IMR-90 (cell line): ENCODE measurements at regions not wholly inside any gene's neighbourhood (a gene's known extent, or its start where the extent isn't known, plus 50 kb on each side); places are given as distances from the start of the nearest gene placed in this dataset.

Experiments used
- ATAC-seq: fragments of 200-7000 bp; cut with Tn5 transposase; 2 replicates; pipeline ENCODE4 v1.9.1; 2020; ENCODE audit warnings: low read depth, mild to moderate bottlenecking, moderate library complexity
- BruUV-seq: library from RNA; stranded (reverse); fragments of 400-500 nt; replicated peaks from 2 replicates; lab custom pipeline; 2021; lab: Mats Ljungman, UMichigan
- CTCF ChIA-PET: fragments of 300-600 bp; formaldehyde crosslinking; extraction: SDS; loops from one replicate; lab custom pipeline; 2021; ENCODE audit warnings: antibody characterized with exemption; lab: Yijun Ruan, JAX
- POLR2A ChIA-PET: fragments of 300-600 bp; sonication (Branson Sonifier 250); formaldehyde crosslinking; loops from one replicate; lab custom pipeline; 2022; ENCODE audit warnings: antibody characterized with exemption; ENCODE audit not compliant: unreplicated experiment; lab: Charles Lee
- DNase-seq: peaks from one replicate; pipeline ENCODE4 v3.0.0; 2013
- H2AFZ ChIP-seq: replicated peaks from 2 replicates; pipeline ENCODE3; 2013; ENCODE audit warnings: low read length, mild to moderate bottlenecking; ENCODE audit not compliant: poor library complexity
- H2AK5ac ChIP-seq: 2 replicates; pipeline ENCODE4 v1.6.1; 2013; ENCODE audit warnings: low read depth, low read length, inconsistent platforms
- H2AK9ac ChIP-seq: replicated peaks from 2 replicates; pipeline ENCODE3; 2013; ENCODE audit warnings: mild to moderate bottlenecking, low read depth, low read length, moderate library complexity; ENCODE audit not compliant: poor library complexity
- H2BK120ac ChIP-seq: 2 replicates; pipeline ENCODE4 v1.6.1; 2013; ENCODE audit warnings: low read depth, low read length, inconsistent platforms
- H2BK15ac ChIP-seq: 3 replicates; pipeline ENCODE4 v1.6.1; 2013; ENCODE audit warnings: low read depth, low read length, inconsistent platforms
- H2BK20ac ChIP-seq: 2 replicates; pipeline ENCODE4 v1.6.1; 2013; ENCODE audit warnings: low read depth, mild to moderate bottlenecking, inconsistent platforms, low read length, moderate library complexity
- H2BK5ac ChIP-seq: 2 replicates; pipeline ENCODE4 v1.6.1; 2013; ENCODE audit warnings: mild to moderate bottlenecking, low read depth, low read length, inconsistent platforms; ENCODE audit not compliant: poor library complexity, severe bottlenecking
- H3K14ac ChIP-seq: replicated peaks from 2 replicates; pipeline ENCODE4 v1.6.1; 2013; ENCODE audit warnings: low read depth, low read length, inconsistent platforms
- H3K18ac ChIP-seq: 2 replicates; pipeline ENCODE4 v1.6.1; 2013; ENCODE audit warnings: low read depth, low read length, control low read depth
- H3K23ac ChIP-seq: 2 replicates; pipeline ENCODE4 v1.6.1; 2013; ENCODE audit warnings: low read depth, low read length, inconsistent platforms
- H3K27ac ChIP-seq: 2 replicates; pipeline ENCODE4 v1.5.1; 2013; ENCODE audit warnings: mild to moderate bottlenecking, control low read depth, low read length; ENCODE audit not compliant: insufficient read depth
- H3K27me3 ChIP-seq: 2 replicates; pipeline ENCODE4 v1.6.1; 2013; ENCODE audit warnings: low read length; ENCODE audit not compliant: control insufficient read depth, insufficient read depth
- H3K36me3 ChIP-seq: 2 replicates; pipeline ENCODE4 v1.6.1; 2013; ENCODE audit warnings: low read length, mixed read lengths; ENCODE audit not compliant: control insufficient read depth, insufficient read depth
- H3K4ac ChIP-seq: 2 replicates; pipeline ENCODE4 v1.6.1; 2013; ENCODE audit warnings: low read depth, low read length, inconsistent platforms
- H3K4me1 ChIP-seq: 2 replicates; pipeline ENCODE4 v1.6.1; 2013; ENCODE audit warnings: low read length, mixed read lengths; ENCODE audit not compliant: control insufficient read depth, insufficient read depth
- H3K4me2 ChIP-seq: 2 replicates; pipeline ENCODE4 v1.6.1; 2013; ENCODE audit warnings: low read depth, mild to moderate bottlenecking, control low read depth, low read length, moderate library complexity
- H3K4me3 ChIP-seq: 2 replicates; pipeline ENCODE4 v1.5.1; 2013; ENCODE audit warnings: low read depth, mild to moderate bottlenecking, control low read depth, low read length, moderate library complexity; ENCODE audit not compliant: insufficient read depth
- H3K56ac ChIP-seq: 2 replicates; pipeline ENCODE4 v1.6.1; 2013; ENCODE audit warnings: low read length, inconsistent platforms; ENCODE audit not compliant: insufficient read depth; ENCODE audit errors: extremely low read depth
- H3K79me1 ChIP-seq, 2 experiments: 2 replicates each; pipeline ENCODE4 v1.6.1; 2013; ENCODE audit warnings: low read length in 2 of 2, inconsistent platforms in 1 of 2, low read depth in 1 of 2
- H3K9ac ChIP-seq: 2 replicates; pipeline ENCODE4 v1.6.1; 2013; ENCODE audit warnings: low read depth, low read length, control low read depth
- H3K9me1 ChIP-seq: 2 replicates; pipeline ENCODE4 v1.6.1; 2013; ENCODE audit warnings: low read length, inconsistent platforms; ENCODE audit not compliant: insufficient read depth
- H3K9me3 ChIP-seq: 2 replicates; pipeline ENCODE4 v1.6.1; 2013; ENCODE audit warnings: low read length; ENCODE audit not compliant: control insufficient read depth, insufficient read depth
- H4K20me1 ChIP-seq: 2 replicates; pipeline ENCODE4 v1.6.1; 2013; ENCODE audit warnings: low read length, inconsistent platforms; ENCODE audit not compliant: insufficient read depth
- H4K5ac ChIP-seq: 2 replicates; pipeline ENCODE4 v1.6.1; 2013; ENCODE audit warnings: mild to moderate bottlenecking, low read depth, low read length, control low read depth
- H4K8ac ChIP-seq, 2 experiments: 2 replicates each; pipeline ENCODE4 v1.6.1; 2013; ENCODE audit warnings: low read depth in 2 of 2, low read length in 2 of 2, control low read depth in 1 of 2, inconsistent platforms in 1 of 2
- H4K91ac ChIP-seq: 2 replicates; pipeline ENCODE4 v1.6.1; 2013; ENCODE audit warnings: low read depth, low read length, inconsistent platforms; ENCODE audit not compliant: insufficient read depth
- ELK1 ChIP-seq: fragments of 150-350 bp; IDR thresholded peaks from 2 replicates; pipeline ENCODE4 v1.6.1; 2016; ENCODE audit warnings: low read depth, mild to moderate bottlenecking, low read length, moderate library complexity, borderline replicate concordance
- FOS ChIP-seq: fragments of 150-350 bp; IDR thresholded peaks from 2 replicates; pipeline ENCODE4 v1.6.1; 2016; ENCODE audit warnings: low read depth, low read length
- MAFK ChIP-seq: IDR thresholded peaks from 2 replicates; pipeline ENCODE4 v1.6.1; 2012; ENCODE audit warnings: low read depth, low read length, improper control_type of control experiment
- MAZ ChIP-seq: IDR thresholded peaks from 2 replicates; pipeline ENCODE4 v1.6.1; 2012; ENCODE audit warnings: low read depth, mild to moderate bottlenecking, low read length, improper control_type of control experiment, moderate library complexity, borderline replicate concordance
- RAD21 ChIP-seq: IDR thresholded peaks from 2 replicates; pipeline ENCODE4 v1.6.1; 2012; ENCODE audit warnings: low read length, improper control_type of control experiment
- USF2 ChIP-seq: fragments of 150-350 bp; IDR thresholded peaks from 2 replicates; pipeline ENCODE4 v1.6.1; 2017; ENCODE audit warnings: mild to moderate bottlenecking, antibody characterized with exemption, low read length, low read depth
- WGBS, 2 experiments: methylation state at CpG; one replicate each; pipeline versions ENCODE4 v1.1.5 to v1.1.7; 2013; ENCODE audit warnings: missing lambda C conversion rate in 2 of 2; ENCODE audit not compliant: insufficient read length in 1 of 2; ENCODE audit errors: extremely low coverage in 2 of 2; 5-methylcytosine and 5-hydroxymethylcytosine counted together
- dilution Hi-C: fragments of 300-500 bp; cut with HindIII; formaldehyde crosslinking; loops from one replicate; pipeline ENCODE4 v1.14.3; 2018; ENCODE audit warnings: low sequenced_read_pairs; ENCODE audit not compliant: unreplicated experiment
- in situ Hi-C: fragments of 300-500 bp; cut with MboI; formaldehyde crosslinking; loops from 3 replicates; pipeline ENCODE4 v1.14.3; 2019; ENCODE audit warnings: low sequenced_read_pairs, inconsistent platforms, mixed read lengths
- intact Hi-C: fragments of 100-400 bp; cut with micrococcal nuclease; formaldehyde crosslinking; loops from 2 replicates; pipeline ENCODE4 v1.10.0; 2022

GRCh38 chr18:75546964-75547363 is 119.5 kb upstream of the SMIM21 start:
- no peak overlapping the region for H2AK9ac ChIP-seq
- no peaks in the 10 kb centered on the region for H3K9me3 ChIP-seq
- H3K4ac ChIP-seq, result no peak overlapping the region
- H3K56ac ChIP-seq, result no peak overlapping the region
- intact Hi-C loops, result no loop called here
- no CpG with 5 or more reads among the region's 7 CpGs for WGBS, 2 experiments
- dilution Hi-C loops, result no loop called here
- no peak overlapping the region for H2AK5ac ChIP-seq
- no peak overlapping the region for H3K18ac ChIP-seq
- no peak for ATAC-seq
- H3K27me3 ChIP-seq, result peaks cover 3% of the 10 kb centered on the region
- DNase-seq, result no peak
- H3K4me3 ChIP-seq, result no peak overlapping the region
- ChIA-PET CTCF (no interaction called here), POLR2A (no interaction called here)
- no peak overlapping the region for H2BK120ac ChIP-seq
- H3K27ac ChIP-seq, result no peak overlapping the region
- no peak overlapping the region for H3K14ac ChIP-seq
- no peak overlapping the region for H3K9ac ChIP-seq
- H3K4me2 ChIP-seq, result no peak overlapping the region
- no peak overlapping the region for H2AFZ ChIP-seq
- no peak overlapping the region for H2BK5ac ChIP-seq
- in situ Hi-C loops, result no loop called here
- H4K91ac ChIP-seq, result no peak overlapping the region
- H2BK20ac ChIP-seq, result no peak overlapping the region
- H2BK15ac ChIP-seq, result no peak overlapping the region
- no peaks in the 10 kb centered on the region for H3K36me3 ChIP-seq
- H4K20me1 ChIP-seq, result no peaks in the 10 kb centered on the region
- H3K9me1 ChIP-seq, result no peaks in the 10 kb centered on the region
- no peak overlapping the region for H4K5ac ChIP-seq
- no peak overlapping the region for H4K8ac ChIP-seq
- peaks cover 4% of the 10 kb centered on the region for H3K4me1 ChIP-seq
- H3K79me1 ChIP-seq, result no peaks in the 10 kb centered on the region
- no TSS peak for BruUV-seq
- H3K23ac ChIP-seq, result no peak overlapping the region
- TF ChIP-seq MAZ (no peak), RAD21 (no peak), ELK1 (no peak), USF2 (no peak), MAFK (no peak), FOS (no peak)
